Keratinocyte (primary cell): ENCODE measurements at regions not wholly inside any gene's neighbourhood (a gene's known extent, or its start where the extent isn't known, plus 50 kb on each side); places are given as distances from the start of the nearest gene placed in this dataset.
A peak's percentile ranks its signal among the peaks of the same experiment; 100 is the strongest.

ENCODE experiments used
- DNase-seq: peaks from one replicate; pipeline ENCODE4 v3.0.0-alpha.2; 2011; ENCODE audit warnings: low read depth, missing footprints, low spot score
- FAIRE-seq: peaks from 2 replicates; lab custom pipeline; 2011; peaks lifted over from hg19 to GRCh38; lab: Jason Lieb, UNC
- H2AFZ ChIP-seq: 2 replicates; pipeline ENCODE4 v1.6.0; 2012; ENCODE audit warnings: low read length, control low read depth, inconsistent platforms; ENCODE audit not compliant: control insufficient read depth
- H3K27ac ChIP-seq: 2 replicates; pipeline ENCODE4 v1.5.1; 2011; ENCODE audit warnings: low read length; ENCODE audit not compliant: control insufficient read depth, insufficient read depth
- H3K27me3 ChIP-seq: 3 replicates; pipeline ENCODE4 v1.6.0; 2011; ENCODE audit warnings: low read length; ENCODE audit not compliant: control insufficient read depth, insufficient read depth; ENCODE audit errors: extremely low read depth
- H3K36me3 ChIP-seq, 2 experiments: 2 replicates in 1 of 2; 3 replicates in 1 of 2; pipeline ENCODE4 v1.5.1; 2011; ENCODE audit warnings: low read length in 2 of 2, mild to moderate bottlenecking in 1 of 2; ENCODE audit not compliant: control insufficient read depth in 2 of 2, insufficient read depth in 2 of 2; ENCODE audit errors: extremely low read depth in 1 of 2
- H3K4me1 ChIP-seq: 3 replicates; pipeline ENCODE4 v1.5.1; 2011; ENCODE audit warnings: low read length; ENCODE audit not compliant: control insufficient read depth, insufficient read depth; ENCODE audit errors: extremely low read depth
- H3K4me2 ChIP-seq: 3 replicates; pipeline ENCODE4 v1.6.0; 2011; ENCODE audit warnings: low read depth, low read length; ENCODE audit not compliant: control insufficient read depth, insufficient read depth; ENCODE audit errors: extremely low read depth
- H3K4me3 ChIP-seq, 3 experiments: fragments of 200-600 bp in 1 of 3; sonication (generic) in 1 of 3; 2 replicates in 2 of 3; 3 replicates in 1 of 3; pipeline ENCODE4 v1.5.1; 2011 to 2016; ENCODE audit warnings: low read length in 3 of 3, mild to moderate bottlenecking in 3 of 3, control low read depth in 2 of 3, inconsistent platforms in 1 of 3, low read depth in 1 of 3, mixed read lengths in 1 of 3, mixed run types in 1 of 3, moderate library complexity in 1 of 3; ENCODE audit not compliant: control insufficient read depth in 2 of 3, insufficient read depth in 2 of 3; ENCODE audit errors: extremely low read depth in 1 of 3
- H3K79me2 ChIP-seq: 2 replicates; pipeline ENCODE4 v1.6.0; 2012; ENCODE audit warnings: low read length; ENCODE audit not compliant: control insufficient read depth, insufficient read depth
- H3K9ac ChIP-seq: 3 replicates; pipeline ENCODE4 v1.6.0; 2011; ENCODE audit warnings: low read length; ENCODE audit not compliant: control insufficient read depth, insufficient read depth; ENCODE audit errors: extremely low read depth
- H3K9me1 ChIP-seq: 3 replicates; pipeline ENCODE4 v1.6.0; 2011; ENCODE audit warnings: low read length; ENCODE audit not compliant: control insufficient read depth, insufficient read depth; ENCODE audit errors: extremely low read depth
- H3K9me3 ChIP-seq: 2 replicates; pipeline ENCODE4 v1.5.1; 2012; ENCODE audit warnings: low read depth, low read length; ENCODE audit not compliant: control insufficient read depth
- H4K20me1 ChIP-seq: 3 replicates; pipeline ENCODE4 v1.6.0; 2011; ENCODE audit warnings: low read length; ENCODE audit not compliant: control insufficient read depth, insufficient read depth; ENCODE audit errors: extremely low read depth
- EZH2 ChIP-seq: IDR thresholded peaks from one replicate; pipeline ENCODE4 v1.6.1; 2012; ENCODE audit warnings: inconsistent platforms, mild to moderate bottlenecking, low read length, moderate library complexity
- dilution Hi-C: fragments of 300-500 bp; cut with MboI; formaldehyde crosslinking; loops from one replicate; pipeline ENCODE4 v1.7.0; 2020; ENCODE audit warnings: low sequenced_read_pairs; ENCODE audit not compliant: extremely low pct_ligation_motif_present
- TF ChIP-seq, protein P1 (sequence below), 3 experiments: IDR thresholded peaks in 1 of 3; conservative IDR thresholded peaks in 1 of 3; optimal IDR thresholded peaks in 1 of 3; 2 replicates in 2 of 3; 3 replicates in 1 of 3; pipeline versions ENCODE3 to v1.5.1; 2011; ENCODE audit warnings: low read length in 3 of 3, mild to moderate bottlenecking in 3 of 3, moderate library complexity in 2 of 3, control low read depth in 1 of 3, inconsistent platforms in 1 of 3; ENCODE audit not compliant: insufficient read depth in 2 of 3; ENCODE audit errors: extremely low read depth in 1 of 3

DNA sequence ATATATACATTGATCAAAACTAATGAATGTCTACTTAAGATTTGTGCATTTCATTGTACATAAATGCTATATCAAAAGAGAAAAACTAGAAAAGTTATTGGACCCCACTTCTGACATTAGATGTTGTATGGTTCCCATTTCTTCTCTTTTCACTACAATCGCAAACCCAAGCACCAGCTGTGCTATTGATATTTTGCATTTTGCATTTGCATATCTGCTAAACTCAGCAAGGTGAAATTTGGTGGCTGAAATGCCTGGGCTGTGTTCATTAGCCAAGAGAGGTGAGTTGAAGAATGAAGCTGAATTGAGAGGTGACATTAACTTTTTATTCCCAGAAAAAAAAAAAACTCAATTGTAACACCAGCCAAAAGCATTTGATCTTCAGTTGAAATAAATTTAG is 232.1 kb upstream of the TENT5A start:
- H3K9me3 ChIP-seq: no peaks in the 10 kb centered on the region
- H3K9ac ChIP-seq: no peak overlapping the region
- H4K20me1 ChIP-seq: no peaks in the 10 kb centered on the region
- no peaks in the 10 kb centered on the region for H3K79me2 ChIP-seq
- H3K36me3 ChIP-seq: no peaks in the 10 kb centered on the region
- FAIRE-seq: no peak
- no peak overlapping the region for H3K4me2 ChIP-seq
- dilution Hi-C loops: no loop called here
- H3K9me1 ChIP-seq: no peaks in the 10 kb centered on the region
- TF ChIP-seq EZH2: no peak
- TF ChIP-seq, protein P1, sequence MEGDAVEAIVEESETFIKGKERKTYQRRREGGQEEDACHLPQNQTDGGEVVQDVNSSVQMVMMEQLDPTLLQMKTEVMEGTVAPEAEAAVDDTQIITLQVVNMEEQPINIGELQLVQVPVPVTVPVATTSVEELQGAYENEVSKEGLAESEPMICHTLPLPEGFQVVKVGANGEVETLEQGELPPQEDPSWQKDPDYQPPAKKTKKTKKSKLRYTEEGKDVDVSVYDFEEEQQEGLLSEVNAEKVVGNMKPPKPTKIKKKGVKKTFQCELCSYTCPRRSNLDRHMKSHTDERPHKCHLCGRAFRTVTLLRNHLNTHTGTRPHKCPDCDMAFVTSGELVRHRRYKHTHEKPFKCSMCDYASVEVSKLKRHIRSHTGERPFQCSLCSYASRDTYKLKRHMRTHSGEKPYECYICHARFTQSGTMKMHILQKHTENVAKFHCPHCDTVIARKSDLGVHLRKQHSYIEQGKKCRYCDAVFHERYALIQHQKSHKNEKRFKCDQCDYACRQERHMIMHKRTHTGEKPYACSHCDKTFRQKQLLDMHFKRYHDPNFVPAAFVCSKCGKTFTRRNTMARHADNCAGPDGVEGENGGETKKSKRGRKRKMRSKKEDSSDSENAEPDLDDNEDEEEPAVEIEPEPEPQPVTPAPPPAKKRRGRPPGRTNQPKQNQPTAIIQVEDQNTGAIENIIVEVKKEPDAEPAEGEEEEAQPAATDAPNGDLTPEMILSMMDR (optimal IDR thresholded peaks at IDR 0.05 in 1 of 3, IDR thresholded peaks at IDR 0.05 in 1 of 3, conservative IDR thresholded peaks at IDR 0.05 in 1 of 3; ENCODE audit: extremely low read depth in 1 of 3, insufficient read depth in 2 of 3, low read length in 3 of 3): no peak
- H2AFZ ChIP-seq: no peak overlapping the region
- H3K27ac ChIP-seq: no peak overlapping the region
- H3K27me3 ChIP-seq: no peaks in the 10 kb centered on the region
- peaks cover 19% of the 10 kb centered on the region for H3K4me1 ChIP-seq
- no peak for DNase-seq
- H3K4me3 ChIP-seq: no peak overlapping the region

DNA sequence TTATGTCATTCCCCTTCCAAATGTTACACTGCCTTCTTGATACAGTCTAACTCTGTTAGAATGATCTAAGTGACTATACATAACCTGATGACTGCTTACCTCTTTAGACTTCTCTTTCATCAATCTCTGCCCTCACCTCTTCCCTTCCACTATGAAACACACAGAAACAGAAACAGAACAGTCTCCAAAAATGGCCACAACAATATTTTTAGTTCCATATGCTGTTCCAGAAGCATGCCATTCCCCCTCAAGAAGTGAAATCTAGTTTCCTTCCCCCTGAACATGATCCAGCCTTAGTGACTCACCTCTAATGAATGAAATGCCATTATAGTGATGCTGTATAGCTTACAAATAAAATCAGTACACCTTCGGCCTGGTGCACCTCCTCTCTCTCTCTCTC is 229.3 kb upstream of the TENT5A start:
- H2AFZ ChIP-seq: peak overlapping the region; percentile 55
- TF ChIP-seq EZH2: no peak
- TF ChIP-seq, protein P1 (optimal IDR thresholded peaks at IDR 0.05 in 1 of 3, IDR thresholded peaks at IDR 0.05 in 1 of 3, conservative IDR thresholded peaks at IDR 0.05 in 1 of 3; ENCODE audit: extremely low read depth in 1 of 3, insufficient read depth in 2 of 3, low read length in 3 of 3): no peak
- H3K36me3 ChIP-seq: no peaks in the 10 kb centered on the region
- H3K27ac ChIP-seq: peak overlapping the region; percentile 48
- H3K79me2 ChIP-seq: no peaks in the 10 kb centered on the region
- H3K4me2 ChIP-seq: peak overlapping the region; percentile 46
- FAIRE-seq: peak; percentile 92
- H3K9me1 ChIP-seq: no peaks in the 10 kb centered on the region
- dilution Hi-C loops: no loop called here
- no peak overlapping the region for H3K9ac ChIP-seq
- H3K4me1 ChIP-seq: peaks cover 12% of the 10 kb centered on the region
- H3K4me3 ChIP-seq: no peak overlapping the region
- no peak for DNase-seq
- H4K20me1 ChIP-seq: no peaks in the 10 kb centered on the region
- H3K27me3 ChIP-seq: no peaks in the 10 kb centered on the region
- H3K9me3 ChIP-seq: no peaks in the 10 kb centered on the region
